Vagina (tissue), 2 donors: ENCODE measurements at regions not wholly inside any gene's neighbourhood (a gene's known extent, or its start where the extent isn't known, plus 50 kb on each side); places are given as distances from the start of the nearest gene placed in this dataset.

Experiments used
- DNase-seq, 2 donors: peaks; one replicate each; pipeline ENCODE4 v3.0.0-alpha.2; 2017; ENCODE audit errors: extremely low spot score in 2 of 2
- H3K27ac ChIP-seq: fragments of 200-600 bp; sonication (generic); one replicate; pipeline ENCODE4 v1.5.1; 2019
- H3K27me3 ChIP-seq: fragments of 200-600 bp; sonication (generic); one replicate; pipeline ENCODE4 v1.5.1; 2019
- H3K36me3 ChIP-seq, 2 donors: fragments of 200-600 bp; sonication (generic); one replicate each; pipeline ENCODE4 v1.5.1; 2017 to 2019
- H3K4me1 ChIP-seq: fragments of 200-600 bp; sonication (generic); one replicate; pipeline ENCODE4 v1.5.1; 2019
- H3K4me3 ChIP-seq, 2 donors: fragments of 200-600 bp; sonication (generic); 1 replicate in 1 of 2; 2 replicates in 1 of 2; pipeline ENCODE4 v1.5.1; 2016 to 2019
- H3K9me3 ChIP-seq: fragments of 200-600 bp; sonication (generic); one replicate; pipeline ENCODE4 v1.5.1; 2019
- POLR2A ChIP-seq, 2 donors: fragments of 450-650 bp; IDR thresholded peaks; one replicate each; pipeline ENCODE4 v1.6.1; 2017; ENCODE audit warnings: antibody characterized with exemption in 2 of 2, mild to moderate bottlenecking in 2 of 2, moderate library complexity in 2 of 2
- POLR2AphosphoS5 ChIP-seq, 2 donors: sonication (generic); formaldehyde crosslinking; IDR thresholded peaks; one replicate each; pipeline ENCODE4 v1.9.0; 2017; ENCODE audit warnings: antibody characterized with exemption in 2 of 2, mild to moderate bottlenecking in 2 of 2, low read depth in 1 of 2; ENCODE audit not compliant: insufficient read depth in 1 of 2
- intact Hi-C: fragments of 100-400 bp; cut with DNase I; formaldehyde crosslinking; loops from one replicate; pipeline ENCODE4 v1.15.1; 2023
- TF ChIP-seq, protein P1 (sequence below), 3 experiments: fragments of 450-650 bp in 2 of 3; fragments of 200-600 bp in 1 of 3; sonication (generic) in 1 of 3; IDR thresholded peaks; one replicate each; pipeline ENCODE4 v1.5.1; 2017 to 2019; ENCODE audit warnings: antibody characterized with exemption in 3 of 3, mild to moderate bottlenecking in 2 of 3, moderate library complexity in 2 of 3

DNA sequence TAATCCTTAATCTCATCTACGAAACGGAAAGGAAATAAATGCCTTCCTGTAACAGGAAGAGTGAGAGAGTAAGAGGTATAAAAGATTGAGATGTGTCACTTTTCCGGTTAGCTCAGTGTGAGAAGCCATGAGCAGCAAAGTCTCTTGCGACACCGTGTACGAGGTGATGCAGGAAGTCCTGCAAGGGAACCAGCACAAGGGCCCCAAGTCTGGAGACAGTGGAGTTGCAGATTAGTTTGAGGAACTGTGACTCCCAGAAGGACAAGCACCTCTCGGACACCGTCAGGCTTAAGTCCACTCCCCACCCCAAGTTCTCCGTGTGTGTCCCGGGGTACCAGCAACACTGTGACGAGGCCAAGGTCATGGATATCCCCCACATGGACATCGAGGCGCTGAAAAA lies 592.3 kb upstream of the ADGRL2 start:
- intact Hi-C loops = no loop called here
- Histone ChIP-seq H3K36me3 (no peaks in the 10 kb centered on the region), H3K9me3 (no peaks in the 10 kb centered on the region), H3K27me3 (no peaks in the 10 kb centered on the region), H3K27ac (no peak overlapping the region), H3K4me3 (no peak overlapping the region), H3K4me1 (no peaks in the 10 kb centered on the region)
- TF ChIP-seq, protein P1, sequence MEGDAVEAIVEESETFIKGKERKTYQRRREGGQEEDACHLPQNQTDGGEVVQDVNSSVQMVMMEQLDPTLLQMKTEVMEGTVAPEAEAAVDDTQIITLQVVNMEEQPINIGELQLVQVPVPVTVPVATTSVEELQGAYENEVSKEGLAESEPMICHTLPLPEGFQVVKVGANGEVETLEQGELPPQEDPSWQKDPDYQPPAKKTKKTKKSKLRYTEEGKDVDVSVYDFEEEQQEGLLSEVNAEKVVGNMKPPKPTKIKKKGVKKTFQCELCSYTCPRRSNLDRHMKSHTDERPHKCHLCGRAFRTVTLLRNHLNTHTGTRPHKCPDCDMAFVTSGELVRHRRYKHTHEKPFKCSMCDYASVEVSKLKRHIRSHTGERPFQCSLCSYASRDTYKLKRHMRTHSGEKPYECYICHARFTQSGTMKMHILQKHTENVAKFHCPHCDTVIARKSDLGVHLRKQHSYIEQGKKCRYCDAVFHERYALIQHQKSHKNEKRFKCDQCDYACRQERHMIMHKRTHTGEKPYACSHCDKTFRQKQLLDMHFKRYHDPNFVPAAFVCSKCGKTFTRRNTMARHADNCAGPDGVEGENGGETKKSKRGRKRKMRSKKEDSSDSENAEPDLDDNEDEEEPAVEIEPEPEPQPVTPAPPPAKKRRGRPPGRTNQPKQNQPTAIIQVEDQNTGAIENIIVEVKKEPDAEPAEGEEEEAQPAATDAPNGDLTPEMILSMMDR (IDR thresholded peaks at IDR 0.05) = no peak
- no peak for TF ChIP-seq POLR2A (IDR thresholded peaks at IDR 0.05)
- no peak for TF ChIP-seq POLR2AphosphoS5 (IDR thresholded peaks at IDR 0.05; ENCODE audit: insufficient read depth in 1 of 2, low read depth in 1 of 2)
- no peak for DNase-seq

DNA sequence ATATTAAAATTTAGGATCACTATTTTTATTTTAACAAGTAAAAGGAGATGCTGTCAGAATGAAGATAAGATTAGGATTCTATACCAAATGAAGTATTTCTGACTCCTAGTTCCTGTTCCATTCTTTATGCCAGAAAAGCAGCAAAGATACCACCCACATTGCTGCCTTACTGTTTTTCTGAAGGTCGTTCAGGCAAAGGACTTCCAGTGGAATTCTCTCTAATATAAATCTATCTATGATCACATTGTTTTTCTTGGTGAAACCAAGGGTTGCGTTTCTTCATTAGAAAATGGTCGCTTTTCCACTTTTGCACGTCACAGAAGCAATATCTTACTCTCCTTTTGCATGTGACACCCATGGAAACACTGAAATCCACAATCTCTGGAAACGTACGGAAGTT lies 594.8 kb upstream of the ADGRL2 start:
- H3K27me3 ChIP-seq = no peaks in the 10 kb centered on the region
- intact Hi-C loops = no loop called here
- no peak for DNase-seq
- no peaks in the 10 kb centered on the region for H3K36me3 ChIP-seq
- H3K4me3 ChIP-seq = no peak overlapping the region
- no peaks in the 10 kb centered on the region for H3K9me3 ChIP-seq
- no peaks in the 10 kb centered on the region for H3K4me1 ChIP-seq
- TF ChIP-seq, protein P1 (IDR thresholded peaks at IDR 0.05) = no peak
- no peak for TF ChIP-seq POLR2A (IDR thresholded peaks at IDR 0.05)
- no peak overlapping the region for H3K27ac ChIP-seq

DNA sequence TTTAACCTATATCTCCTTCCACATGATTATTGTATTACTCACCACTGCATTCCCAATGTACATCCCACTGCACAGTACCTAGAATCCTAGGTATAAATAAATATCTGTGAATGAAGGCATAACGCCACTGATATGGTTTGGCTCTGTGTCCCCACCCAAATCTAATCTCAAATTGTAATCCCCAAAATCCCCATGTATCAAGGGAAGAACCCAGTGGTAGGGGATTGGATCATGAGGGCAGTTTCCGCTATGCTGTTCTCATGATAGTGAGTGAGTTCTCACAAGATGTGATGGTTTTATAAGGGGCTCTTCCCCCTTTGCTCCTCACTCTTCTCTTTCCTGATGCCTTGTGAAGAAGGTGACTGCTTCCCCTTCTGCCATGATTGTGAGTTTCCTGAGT lies 599.0 kb upstream of the ADGRL2 start:
- H3K27me3 ChIP-seq = no peaks in the 10 kb centered on the region

DNA sequence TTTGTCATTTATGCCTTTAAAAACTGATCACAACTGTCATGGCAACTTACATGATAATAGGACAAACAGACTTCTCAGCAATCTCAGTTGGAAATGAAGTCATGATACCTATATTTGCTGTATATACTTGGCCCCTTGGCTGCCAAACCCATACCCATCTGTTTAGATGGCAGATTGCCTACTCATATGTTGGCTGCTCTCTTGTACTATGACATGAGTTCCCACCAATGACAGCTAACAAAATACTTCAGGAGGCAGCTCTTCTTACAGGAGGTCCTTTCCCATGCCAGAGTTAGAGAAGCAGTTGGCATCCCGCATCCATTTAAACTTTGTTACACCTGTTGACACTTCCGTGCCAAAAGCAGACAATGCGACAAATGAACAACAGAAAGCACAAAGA lies 603.1 kb upstream of the ADGRL2 start:
- Histone ChIP-seq H3K9me3 (no peaks in the 10 kb centered on the region), H3K4me3 (no peak overlapping the region), H3K4me1 (no peaks in the 10 kb centered on the region), H3K36me3 (no peaks in the 10 kb centered on the region), H3K27me3 (no peaks in the 10 kb centered on the region), H3K27ac (no peak overlapping the region)
- TF ChIP-seq POLR2A (IDR thresholded peaks at IDR 0.05) (no peak), POLR2AphosphoS5 (IDR thresholded peaks at IDR 0.05; ENCODE audit: insufficient read depth in 1 of 2, low read depth in 1 of 2) (no peak)
- TF ChIP-seq, protein P1 (IDR thresholded peaks at IDR 0.05) = no peak
- no peak for DNase-seq
- intact Hi-C loops = no loop called here

More for the DNA sequence above, 599.0 kb upstream of the ADGRL2 start:
- no peak for DNase-seq
- no peaks in the 10 kb centered on the region for H3K4me1 ChIP-seq
- H3K36me3 ChIP-seq = no peaks in the 10 kb centered on the region
- H3K4me3 ChIP-seq = no peak overlapping the region
- no peak overlapping the region for H3K27ac ChIP-seq
- TF ChIP-seq POLR2A (IDR thresholded peaks at IDR 0.05) (no peak), POLR2AphosphoS5 (IDR thresholded peaks at IDR 0.05; ENCODE audit: insufficient read depth in 1 of 2, low read depth in 1 of 2) (no peak)
- TF ChIP-seq, protein P1 (IDR thresholded peaks at IDR 0.05) = no peak
- intact Hi-C loops = no loop called here
- no peaks in the 10 kb centered on the region for H3K9me3 ChIP-seq

DNA sequence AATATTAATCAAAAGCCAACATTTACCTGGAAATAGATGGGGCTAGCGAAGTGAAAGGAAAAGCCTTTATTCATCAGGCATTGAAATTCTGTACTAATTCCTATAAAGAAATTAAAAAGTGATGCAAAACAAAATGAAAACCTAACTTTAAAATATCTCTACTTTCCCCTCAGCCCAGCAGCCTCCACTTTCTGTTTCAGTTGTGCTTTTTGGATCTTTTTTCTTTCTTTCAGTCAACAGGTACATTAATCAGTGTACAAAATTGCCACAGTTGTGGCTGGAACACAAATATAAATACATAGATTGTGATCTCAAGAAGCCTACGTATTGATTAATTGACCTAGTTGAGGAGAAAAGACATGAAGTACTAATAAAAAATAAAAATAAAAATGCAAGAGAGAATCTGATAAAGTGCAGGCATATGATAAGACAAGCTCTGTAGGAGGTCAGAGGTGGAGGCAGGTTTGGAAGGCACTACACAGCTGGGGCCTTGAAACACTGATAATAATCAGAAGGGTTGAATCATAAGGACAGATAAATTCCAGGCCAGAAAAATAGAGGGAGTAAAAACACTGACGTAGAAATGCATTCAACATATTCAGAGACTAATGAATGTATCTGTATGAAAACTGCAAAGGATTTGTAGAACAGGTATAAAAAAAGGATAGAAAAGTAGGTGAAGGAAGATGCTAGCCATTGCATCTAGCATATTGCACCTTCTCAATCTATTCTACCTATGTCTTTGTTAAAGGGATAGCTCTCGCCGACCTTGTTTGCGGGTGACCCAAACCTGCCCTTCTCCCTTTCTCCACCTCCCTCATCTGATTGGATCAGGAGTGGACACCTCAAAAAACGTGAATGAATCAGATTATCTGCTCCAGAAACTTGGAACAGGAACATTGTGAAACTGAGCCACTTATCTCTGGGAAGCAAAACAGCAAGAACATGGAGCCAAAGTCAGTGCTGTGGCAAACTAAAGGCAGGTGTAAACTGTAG lies 607.8 kb upstream of the ADGRL2 start:
- Histone ChIP-seq H3K36me3 (no peaks in the 10 kb centered on the region), H3K4me3 (no peak overlapping the region), H3K4me1 (no peaks in the 10 kb centered on the region), H3K27me3 (no peaks in the 10 kb centered on the region), H3K27ac (no peak overlapping the region), H3K9me3 (no peaks in the 10 kb centered on the region)
- intact Hi-C loops = no loop called here
- DNase-seq = no peak
- TF ChIP-seq, protein P1 (IDR thresholded peaks at IDR 0.05) = no peak
- TF ChIP-seq POLR2A (IDR thresholded peaks at IDR 0.05) = no peak
- no peak for TF ChIP-seq POLR2AphosphoS5 (IDR thresholded peaks at IDR 0.05; ENCODE audit: insufficient read depth in 1 of 2, low read depth in 1 of 2)
